NT2/D1 (cell line): ENCODE measurements at regions not wholly inside any gene's neighbourhood (a gene's known extent, or its start where the extent isn't known, plus 50 kb on each side); places are given as distances from the start of the nearest gene placed in this dataset.

Source experiments
- YY1 ChIP-seq: IDR thresholded peaks from 2 replicates; pipeline ENCODE4 v1.6.1; 2011; ENCODE audit not compliant: insufficient read length, insufficient read depth
- ZNF274 ChIP-seq: IDR thresholded peaks from 2 replicates; pipeline ENCODE4 v1.6.1; 2011; ENCODE audit warnings: mild to moderate bottlenecking, low read depth, low read length

DNA sequence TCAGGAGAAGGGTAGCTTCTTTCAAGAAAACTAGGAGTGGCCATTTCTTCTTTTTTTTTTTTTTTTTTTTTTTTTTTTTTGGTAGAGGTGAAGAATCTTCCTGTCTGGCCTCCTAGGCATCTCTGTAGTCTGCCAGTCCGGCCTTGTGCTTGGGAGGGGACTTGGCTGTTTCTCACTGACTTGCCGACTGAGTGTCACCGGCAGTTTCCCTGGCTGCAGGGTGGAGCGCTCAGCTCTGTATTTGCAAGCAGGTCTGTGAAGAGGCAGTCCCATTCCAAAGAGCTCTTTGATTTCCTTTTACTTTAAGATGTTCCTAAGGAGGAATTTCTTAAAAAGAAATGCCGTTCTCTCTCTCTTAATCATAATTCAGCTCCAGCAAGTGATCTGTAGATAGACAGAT is 212.6 kb downstream of the ADRA2A start:
- TF ChIP-seq YY1 (no peak), ZNF274 (no peak)
